HG02610 (cell line): ENCODE measurements at regions not wholly inside any gene's neighbourhood (a gene's known extent, or its start where the extent isn't known, plus 50 kb on each side); places are given as distances from the start of the nearest gene placed in this dataset.
"Not testable (repeated sequence)": the region's sequence is repeated elsewhere in the genome, so short reads cannot be mapped to it uniquely, and the experiment has no call there.

ENCODE experiments used
- ATAC-seq: cut with Tn5 transposase; IDR thresholded peaks from one replicate; pipeline ENCODE4 v1.9.1; 2021; ENCODE audit warnings: mild to moderate bottlenecking, moderate library complexity; ENCODE audit not compliant: unreplicated experiment

GRCh38 chr16:86244936-86245335 lies 265.4 kb upstream of the FOXF1 start:
- ATAC-seq: no peak

- no peak for ATAC-seq
Observed at GRCh38 chr16:86245351-86245750, 265.0 kb upstream of the FOXF1 start.

GRCh38 chr16:86245895-86246294 lies 264.4 kb upstream of the FOXF1 start:
- ATAC-seq: no peak

GRCh38 chr16:86248310-86248905 lies 261.9 kb upstream of the FOXF1 start:
- ATAC-seq: no peak

- no peak for ATAC-seq
Observed at GRCh38 chr16:86249631-86250030, 260.7 kb upstream of the FOXF1 start.

GRCh38 chr16:86251682-86252081 lies 258.6 kb upstream of the FOXF1 start:
- no peak for ATAC-seq

GRCh38 chr16:86252596-86252995 lies 257.7 kb upstream of the FOXF1 start:
- no peak for ATAC-seq

GRCh38 chr16:86255966-86256365 lies 254.4 kb upstream of the FOXF1 start:
- no peak for ATAC-seq

GRCh38 chr16:86256995-86257394 lies 253.3 kb upstream of the FOXF1 start:
- ATAC-seq: no peak

- ATAC-seq: no peak
Observed at GRCh38 chr16:86257546-86257945, 252.8 kb upstream of the FOXF1 start.

- no peak for ATAC-seq
Observed at GRCh38 chr16:86258713-86259112, 251.6 kb upstream of the FOXF1 start.

GRCh38 chr16:86259499-86259898 lies 250.8 kb upstream of the FOXF1 start:
- no peak for ATAC-seq

GRCh38 chr16:86261379-86261778 lies 248.9 kb upstream of the FOXF1 start:
- no peak for ATAC-seq

GRCh38 chr16:86267657-86268056 lies 242.7 kb upstream of the FOXF1 start:
- not testable (repeated sequence) for ATAC-seq

- no peak for ATAC-seq
Observed at GRCh38 chr16:86270696-86271095, 239.6 kb upstream of the FOXF1 start.

GRCh38 chr16:86272744-86273143 lies 237.6 kb upstream of the FOXF1 start:
- no peak for ATAC-seq

GRCh38 chr16:86277221-86277620 lies 233.1 kb upstream of the FOXF1 start:
- no peak for ATAC-seq

- ATAC-seq: not testable (repeated sequence)
Observed at GRCh38 chr16:86277859-86278258, 232.5 kb upstream of the FOXF1 start.

- no peak for ATAC-seq
Observed at GRCh38 chr16:86281421-86281820, 228.9 kb upstream of the FOXF1 start.

GRCh38 chr16:86283944-86284343 lies 226.4 kb upstream of the FOXF1 start:
- ATAC-seq: no peak

GRCh38 chr16:86285421-86285820 lies 224.9 kb upstream of the FOXF1 start:
- ATAC-seq: no peak

GRCh38 chr16:86285938-86286921 lies 224.1 kb upstream of the FOXF1 start:
- ATAC-seq: no peak
